ENCODE measurements at regions not wholly inside any gene's neighbourhood (a gene's known extent, or its start where the extent isn't known, plus 50 kb on each side); places are given as distances from the start of the nearest gene placed in this dataset.
A peak's percentile ranks its signal among the peaks of the same experiment; 100 is the strongest.

DNA sequence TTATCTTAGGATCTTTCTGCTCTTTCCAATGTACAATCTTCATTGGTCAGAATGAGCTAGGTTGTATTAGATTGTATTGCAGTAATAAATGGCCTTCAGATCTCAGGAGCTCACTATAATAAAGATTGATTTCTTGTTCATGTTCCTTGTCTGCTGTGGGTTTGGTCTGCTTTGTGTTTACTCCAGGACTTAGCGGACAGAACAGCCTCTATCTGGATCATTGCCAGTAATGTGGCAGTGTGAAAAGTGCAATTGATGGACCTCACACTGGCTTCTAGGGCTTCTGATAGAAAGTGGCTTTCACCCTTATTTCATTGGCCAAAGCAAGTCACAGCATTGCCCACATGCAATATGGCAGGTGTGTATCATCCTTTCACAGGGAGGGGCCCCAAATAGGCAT is 81.2 kb downstream of the BTG1 start:
- Mint-ChIP-seq H3K4me1 (ENCODE audit: low read depth, unreplicated experiment) (peaks cover 26% of the 10 kb centered on the region), H3K36me3 (ENCODE audit: low read depth, unreplicated experiment) (no peaks in the 10 kb centered on the region), H3K27me3 (ENCODE audit: low read depth, unreplicated experiment) (no peaks in the 10 kb centered on the region), H3K27ac (ENCODE audit: unreplicated experiment) (no peak overlapping the region), H3K4me3 (ENCODE audit: unreplicated experiment) (no peak overlapping the region), H3K9me3 (ENCODE audit: unreplicated experiment) (no peaks in the 10 kb centered on the region)
- Histone ChIP-seq H3K79me2 (ENCODE audit: insufficient read depth, low read length) (no peaks in the 10 kb centered on the region), H3K4me1 (ENCODE audit: insufficient read depth, low read length) (peaks cover 17% of the 10 kb centered on the region), H3K4me3 (ENCODE audit: insufficient read depth, low read depth, low read length) (no peak overlapping the region), H3K4me2 (ENCODE audit: low read length) (no peak overlapping the region), H3K36me3 (ENCODE audit: insufficient read depth, low read length) (no peaks in the 10 kb centered on the region), H3K9ac (ENCODE audit: low read length) (no peak overlapping the region), H3K27ac (ENCODE audit: low read depth, low read length) (no peak overlapping the region), H3K27me3 (ENCODE audit: insufficient read depth, low read length) (no peaks in the 10 kb centered on the region), H4K20me1 (ENCODE audit: insufficient read depth, low read length) (no peaks in the 10 kb centered on the region), H2AFZ (ENCODE audit: low read depth, low read length) (no peak overlapping the region), H3K9me3 (ENCODE audit: insufficient read depth, low read depth, low read length) (no peaks in the 10 kb centered on the region)
- no peak for TF ChIP-seq EZH2 (IDR thresholded peaks at IDR 0.05; ENCODE audit: insufficient read depth, low read length)
- TF ChIP-seq, protein P1, sequence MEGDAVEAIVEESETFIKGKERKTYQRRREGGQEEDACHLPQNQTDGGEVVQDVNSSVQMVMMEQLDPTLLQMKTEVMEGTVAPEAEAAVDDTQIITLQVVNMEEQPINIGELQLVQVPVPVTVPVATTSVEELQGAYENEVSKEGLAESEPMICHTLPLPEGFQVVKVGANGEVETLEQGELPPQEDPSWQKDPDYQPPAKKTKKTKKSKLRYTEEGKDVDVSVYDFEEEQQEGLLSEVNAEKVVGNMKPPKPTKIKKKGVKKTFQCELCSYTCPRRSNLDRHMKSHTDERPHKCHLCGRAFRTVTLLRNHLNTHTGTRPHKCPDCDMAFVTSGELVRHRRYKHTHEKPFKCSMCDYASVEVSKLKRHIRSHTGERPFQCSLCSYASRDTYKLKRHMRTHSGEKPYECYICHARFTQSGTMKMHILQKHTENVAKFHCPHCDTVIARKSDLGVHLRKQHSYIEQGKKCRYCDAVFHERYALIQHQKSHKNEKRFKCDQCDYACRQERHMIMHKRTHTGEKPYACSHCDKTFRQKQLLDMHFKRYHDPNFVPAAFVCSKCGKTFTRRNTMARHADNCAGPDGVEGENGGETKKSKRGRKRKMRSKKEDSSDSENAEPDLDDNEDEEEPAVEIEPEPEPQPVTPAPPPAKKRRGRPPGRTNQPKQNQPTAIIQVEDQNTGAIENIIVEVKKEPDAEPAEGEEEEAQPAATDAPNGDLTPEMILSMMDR (IDR thresholded peaks at IDR 0.05; ENCODE audit: insufficient read depth, low read depth, low read length) = no peak
- FAIRE-seq (no peak), DNase-seq (ENCODE audit: low read depth) (no peak)

DNA sequence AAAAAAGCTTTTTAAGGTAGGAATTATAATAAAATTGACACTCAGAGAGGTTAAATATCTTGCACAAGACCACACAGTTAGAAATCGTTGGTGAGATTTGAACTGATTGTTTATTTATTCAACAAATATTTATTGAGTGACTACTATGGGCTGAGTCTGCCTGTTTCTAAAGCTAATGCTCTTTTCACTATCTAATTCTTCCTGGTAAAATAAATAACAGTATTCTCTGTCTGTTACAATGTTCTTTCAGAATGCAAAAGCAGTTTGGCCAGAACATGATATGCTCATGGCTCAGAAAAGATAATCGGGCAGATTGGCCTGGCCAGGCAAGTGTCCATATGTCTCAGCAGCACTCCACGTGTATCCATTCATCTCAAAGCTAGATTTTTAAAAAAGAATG is 82.0 kb downstream of the BTG1 start:
- Histone ChIP-seq H3K36me3 (ENCODE audit: insufficient read depth, low read length) (no peaks in the 10 kb centered on the region), H3K9me3 (ENCODE audit: insufficient read depth, low read depth, low read length) (no peaks in the 10 kb centered on the region), H3K4me2 (ENCODE audit: low read length) (no peak overlapping the region), H3K9ac (ENCODE audit: low read length) (no peak overlapping the region), H3K4me1 (ENCODE audit: insufficient read depth, low read length) (peaks cover 19% of the 10 kb centered on the region), H3K79me2 (ENCODE audit: insufficient read depth, low read length) (no peaks in the 10 kb centered on the region), H3K27me3 (ENCODE audit: insufficient read depth, low read length) (no peaks in the 10 kb centered on the region), H2AFZ (ENCODE audit: low read depth, low read length) (no peak overlapping the region), H3K27ac (ENCODE audit: low read depth, low read length) (no peak overlapping the region), H4K20me1 (ENCODE audit: insufficient read depth, low read length) (no peaks in the 10 kb centered on the region), H3K4me3 (ENCODE audit: insufficient read depth, low read depth, low read length) (no peak overlapping the region)
- Mint-ChIP-seq H3K4me1 (ENCODE audit: low read depth, unreplicated experiment) (peaks cover 31% of the 10 kb centered on the region), H3K27me3 (ENCODE audit: low read depth, unreplicated experiment) (no peaks in the 10 kb centered on the region), H3K36me3 (ENCODE audit: low read depth, unreplicated experiment) (no peaks in the 10 kb centered on the region), H3K9me3 (ENCODE audit: unreplicated experiment) (no peaks in the 10 kb centered on the region), H3K27ac (ENCODE audit: unreplicated experiment) (no peak overlapping the region), H3K4me3 (ENCODE audit: unreplicated experiment) (no peak overlapping the region)
- FAIRE-seq (no peak), DNase-seq (ENCODE audit: low read depth) (peak; percentile 32)
- TF ChIP-seq EZH2 (IDR thresholded peaks at IDR 0.05; ENCODE audit: insufficient read depth, low read length) = no peak
- TF ChIP-seq, protein P1 (IDR thresholded peaks at IDR 0.05; ENCODE audit: insufficient read depth, low read depth, low read length) = no peak

DNA sequence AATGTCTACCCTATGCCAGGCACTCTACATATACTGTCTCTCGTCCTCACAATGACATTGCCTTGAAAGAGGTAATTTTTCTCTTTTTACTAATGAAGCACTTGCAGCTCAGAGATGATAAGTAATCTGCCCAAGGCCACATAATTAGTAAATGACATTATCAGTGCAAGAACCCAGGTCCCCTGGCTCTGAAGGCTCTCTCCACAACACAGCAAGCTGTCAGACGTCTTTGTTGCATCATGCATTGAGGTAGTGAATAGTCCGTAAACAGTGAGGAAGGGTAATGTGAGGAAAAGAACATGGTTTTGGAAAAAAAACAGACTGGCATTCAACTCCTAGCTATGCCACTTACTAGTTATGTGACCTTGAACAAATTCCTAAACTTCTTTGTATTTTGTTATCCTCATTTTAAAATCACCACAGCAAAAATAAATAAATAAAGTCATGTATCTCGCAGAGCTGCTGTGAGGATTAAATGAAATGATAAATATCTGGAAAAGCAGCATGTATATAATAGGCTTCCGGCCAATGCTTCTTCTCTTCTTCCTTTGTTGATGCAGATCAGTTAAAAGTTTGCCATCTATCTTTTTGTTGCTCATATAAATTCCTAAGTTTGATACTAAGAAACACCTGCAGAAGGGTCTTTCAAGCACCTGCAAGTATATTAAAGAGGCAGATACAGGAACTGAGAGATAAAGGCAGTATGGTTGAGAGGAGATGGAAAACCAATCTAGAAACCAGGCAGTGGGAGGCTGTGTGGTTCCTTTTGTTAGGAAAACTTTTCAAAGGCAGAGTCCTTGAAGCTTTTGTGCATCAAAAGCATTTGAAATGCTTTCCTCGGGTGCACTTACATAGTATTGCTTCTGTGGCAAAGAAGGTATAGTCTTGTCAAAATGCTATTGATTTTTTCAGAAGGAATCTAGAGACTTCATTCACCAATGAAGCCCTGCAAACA is 82.8 kb downstream of the BTG1 start:
- Histone ChIP-seq H3K4me1 (ENCODE audit: insufficient read depth, low read length) (peaks cover 19% of the 10 kb centered on the region), H3K9ac (ENCODE audit: low read length) (no peak overlapping the region), H3K4me2 (ENCODE audit: low read length) (no peak overlapping the region), H3K27ac (ENCODE audit: low read depth, low read length) (no peak overlapping the region), H3K36me3 (ENCODE audit: insufficient read depth, low read length) (no peaks in the 10 kb centered on the region), H3K9me3 (ENCODE audit: insufficient read depth, low read depth, low read length) (no peaks in the 10 kb centered on the region), H3K27me3 (ENCODE audit: insufficient read depth, low read length) (no peaks in the 10 kb centered on the region), H2AFZ (ENCODE audit: low read depth, low read length) (no peak overlapping the region), H3K79me2 (ENCODE audit: insufficient read depth, low read length) (no peaks in the 10 kb centered on the region), H4K20me1 (ENCODE audit: insufficient read depth, low read length) (no peaks in the 10 kb centered on the region), H3K4me3 (ENCODE audit: insufficient read depth, low read depth, low read length) (no peak overlapping the region)
- no peak for DNase-seq (ENCODE audit: low read depth)
- no peaks in the 10 kb centered on the region for H3K27me3 Mint-ChIP-seq (ENCODE audit: low read depth, unreplicated experiment)
- H3K4me1 Mint-ChIP-seq (ENCODE audit: low read depth, unreplicated experiment) = peaks cover 31% of the 10 kb centered on the region
- H3K4me3 Mint-ChIP-seq (ENCODE audit: unreplicated experiment) = no peak overlapping the region
- TF ChIP-seq, protein P1 (IDR thresholded peaks at IDR 0.05; ENCODE audit: insufficient read depth, low read depth, low read length) = no peak
- H3K36me3 Mint-ChIP-seq (ENCODE audit: low read depth, unreplicated experiment) = no peaks in the 10 kb centered on the region
- no peaks in the 10 kb centered on the region for H3K9me3 Mint-ChIP-seq (ENCODE audit: unreplicated experiment)
- no peak overlapping the region for H3K27ac Mint-ChIP-seq (ENCODE audit: unreplicated experiment)
- FAIRE-seq = no peak
